Activated T-cell treated with anti-CD3 and anti-CD28 coated beads for 48 hours (primary cell): ENCODE measurements at regions not wholly inside any gene's neighbourhood (a gene's known extent, or its start where the extent isn't known, plus 50 kb on each side); places are given as distances from the start of the nearest gene placed in this dataset.

ENCODE experiments used
- DNase-seq: peaks from one replicate; pipeline ENCODE4 v3.0.0-alpha.2; 2020; ENCODE audit warnings: low read depth

DNA sequence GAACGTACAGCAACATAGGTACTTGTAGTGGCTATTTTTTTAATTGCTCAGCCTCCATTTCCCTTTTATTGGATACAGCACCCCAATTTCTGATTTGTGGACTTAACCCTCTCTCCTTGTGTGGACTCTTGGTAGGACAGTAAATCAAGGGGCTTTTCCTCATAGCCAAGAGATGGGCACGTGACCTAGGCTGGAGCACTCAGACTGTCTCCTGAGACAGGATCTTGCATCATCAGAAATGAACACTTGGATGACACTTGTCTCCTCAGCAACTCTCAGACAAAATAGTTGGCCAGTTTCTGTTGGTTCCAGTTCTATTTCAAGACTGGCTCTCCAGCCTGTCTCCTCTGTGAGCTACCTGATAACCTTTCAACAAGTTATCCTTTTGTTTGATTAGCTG, 112.9 kb upstream of the ZNF678 start:
- no peak for DNase-seq

DNA sequence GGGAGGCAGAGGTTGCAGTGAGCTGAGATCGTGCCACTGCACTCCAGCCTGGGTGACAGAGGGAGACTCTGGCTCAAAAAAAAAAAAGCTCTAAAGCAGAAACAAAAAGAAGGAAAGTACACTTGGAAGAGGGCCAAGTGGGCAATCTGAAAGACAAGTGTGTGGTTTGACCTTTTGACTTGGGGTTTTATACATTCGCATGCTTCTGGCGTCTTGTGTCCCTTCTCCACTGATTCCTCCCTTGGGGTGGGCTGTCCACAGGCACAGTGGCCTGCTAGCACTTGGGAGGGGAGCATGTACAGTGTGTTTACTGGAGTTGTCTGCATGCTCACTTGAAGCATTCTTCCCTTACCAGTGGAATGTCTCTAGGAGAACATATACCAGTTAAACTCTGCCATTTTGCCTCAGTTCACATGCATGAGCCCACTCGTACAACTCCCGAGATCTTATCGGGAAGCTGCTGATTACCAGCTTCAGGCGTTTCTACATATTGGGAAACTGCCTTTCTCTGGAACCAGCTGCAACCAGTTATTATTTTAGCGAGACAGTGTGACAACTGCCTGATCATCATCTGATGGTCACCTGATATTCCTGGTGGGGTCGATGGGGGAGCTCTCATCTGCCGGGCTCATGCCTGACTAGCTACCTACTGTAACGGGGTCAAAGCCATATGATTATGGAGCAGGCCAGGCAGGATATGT, 113.5 kb upstream of the ZNF678 start:
- DNase-seq, result no peak

DNA sequence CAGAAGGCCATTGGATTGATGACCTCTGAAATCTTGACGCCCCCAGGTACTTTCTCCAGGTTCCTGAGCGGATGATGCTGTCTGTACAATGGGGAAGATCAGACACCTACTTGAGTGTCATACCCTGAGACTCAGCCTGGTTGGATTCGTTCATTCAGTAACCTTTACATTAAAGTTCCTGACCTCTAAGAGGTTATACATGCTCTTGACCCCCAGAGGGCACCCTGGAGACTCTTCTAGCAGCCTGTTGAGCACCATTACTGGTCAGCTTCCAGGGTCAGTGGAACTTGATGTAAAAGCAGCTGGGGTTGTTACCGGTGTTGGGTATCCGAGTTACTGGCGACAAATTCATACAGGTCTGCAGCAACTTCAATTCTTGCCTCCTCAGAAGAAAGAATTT, 114.3 kb upstream of the ZNF678 start:
- peak; percentile 10 for DNase-seq

DNA sequence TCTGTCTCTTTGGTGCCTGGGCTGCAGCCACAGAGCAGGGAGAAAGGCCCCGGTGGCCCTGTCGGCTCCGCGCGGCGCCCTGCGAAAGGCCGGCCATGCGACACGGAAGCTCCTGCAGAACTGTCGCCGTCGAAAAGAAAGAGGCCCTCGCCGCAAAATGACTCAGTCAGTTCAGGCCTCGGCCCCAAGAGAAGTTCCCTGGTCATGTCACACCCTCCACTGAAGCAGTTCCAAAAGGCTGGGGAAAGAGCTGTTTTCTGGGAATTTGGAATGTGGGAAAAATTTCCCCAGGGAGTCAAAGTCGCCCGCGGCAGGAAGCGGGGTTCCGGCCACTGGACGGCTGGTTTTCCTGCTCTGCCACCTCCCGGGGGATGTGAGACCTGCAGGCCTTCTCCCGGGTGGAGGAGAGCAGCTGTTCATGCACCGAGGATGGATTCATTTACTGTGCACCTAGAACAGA, 115.8 kb upstream of the ZNF678 start:
- no peak for DNase-seq

DNA sequence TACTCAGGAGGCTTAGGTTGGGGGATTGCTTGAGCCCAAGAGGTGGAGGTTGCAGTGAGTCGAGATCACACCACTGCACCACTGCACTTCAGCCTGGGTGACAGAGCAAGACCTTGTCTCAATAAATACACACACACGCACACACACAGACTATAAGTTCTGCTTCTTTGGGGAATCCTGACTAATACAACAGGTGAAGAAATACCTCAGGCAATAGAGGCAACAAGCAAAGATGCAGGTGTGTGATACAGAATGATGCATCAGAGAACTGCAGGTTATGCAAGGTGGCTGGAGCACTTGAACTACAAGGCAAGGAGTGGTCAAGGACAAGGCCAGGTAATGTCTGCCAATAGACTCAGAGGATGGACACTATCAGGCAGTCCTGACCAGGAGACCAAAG, 117.6 kb upstream of the ZNF678 start:
- no peak for DNase-seq

DNA sequence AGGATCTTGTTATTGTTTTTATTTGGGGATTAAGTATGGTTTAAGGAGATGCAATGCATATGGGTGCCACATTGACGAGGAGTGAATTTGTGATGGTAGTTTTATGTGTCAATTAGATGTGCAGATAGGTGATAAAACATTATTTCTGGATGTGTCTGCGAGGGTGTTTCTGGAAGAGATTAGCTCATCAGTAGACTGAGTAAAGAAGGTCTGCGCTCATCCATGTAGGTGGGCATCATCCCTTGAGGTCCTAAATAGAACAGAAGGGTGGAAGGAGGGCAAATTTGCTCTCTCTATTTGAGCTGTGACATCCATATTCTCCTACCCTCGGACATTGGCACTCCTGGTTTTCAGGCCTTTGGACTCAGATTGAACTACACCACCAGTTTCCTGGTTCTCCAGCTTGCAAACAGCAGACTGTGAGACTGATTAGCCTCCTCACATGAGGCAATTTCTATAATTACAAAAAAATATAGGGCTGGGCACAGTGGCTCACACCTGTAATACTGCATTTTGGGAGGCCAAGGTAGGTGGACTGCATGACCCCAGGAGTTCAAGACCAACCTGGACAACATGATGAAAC, 118.2 kb upstream of the ZNF678 start:
- DNase-seq, result no peak

DNA sequence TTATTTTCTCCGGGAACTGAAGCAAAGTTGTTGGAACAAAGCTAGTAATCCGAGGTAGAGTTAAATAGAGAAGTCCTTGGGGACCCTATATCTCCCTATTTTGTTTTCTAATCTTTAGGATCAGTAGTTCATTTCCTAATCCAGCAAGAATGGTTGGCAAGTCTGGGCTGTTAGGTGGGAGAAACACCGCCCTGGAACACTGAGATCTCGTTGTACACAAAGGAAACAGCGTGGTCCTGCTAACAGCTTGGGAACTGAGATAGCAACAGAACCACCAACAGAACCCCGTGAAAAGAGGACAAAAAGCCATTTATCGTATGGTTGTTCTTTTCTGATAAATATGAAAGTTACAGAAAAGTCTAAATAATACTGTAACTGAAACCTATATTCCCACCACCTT, 121.9 kb upstream of the CDC42BPA start:
- DNase-seq, result no peak

DNA sequence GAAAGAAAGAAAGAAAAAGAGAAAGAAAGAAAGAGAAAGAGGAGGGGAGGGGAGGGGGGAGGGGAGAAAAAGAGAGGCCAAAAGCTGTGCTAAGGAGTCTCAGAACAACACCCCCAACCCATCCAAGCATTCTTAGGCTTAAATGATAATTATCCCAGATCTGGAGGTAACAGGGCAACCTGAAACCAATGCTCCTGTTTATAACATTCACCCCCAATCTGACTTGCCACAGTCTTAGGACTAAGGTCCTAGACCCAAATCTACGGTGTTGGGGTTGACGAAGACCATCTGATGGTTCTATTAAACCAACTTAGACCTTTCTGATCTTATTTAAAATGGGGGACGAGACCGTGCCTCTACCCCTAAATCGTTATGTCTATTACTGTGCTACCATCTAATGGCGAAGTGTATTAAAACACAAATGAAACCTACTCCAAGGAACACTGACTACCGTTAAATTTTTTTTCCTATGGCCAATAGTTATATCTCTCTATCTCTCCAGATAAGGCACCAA, 119.3 kb upstream of the CDC42BPA start:
- DNase-seq, result no peak

DNA sequence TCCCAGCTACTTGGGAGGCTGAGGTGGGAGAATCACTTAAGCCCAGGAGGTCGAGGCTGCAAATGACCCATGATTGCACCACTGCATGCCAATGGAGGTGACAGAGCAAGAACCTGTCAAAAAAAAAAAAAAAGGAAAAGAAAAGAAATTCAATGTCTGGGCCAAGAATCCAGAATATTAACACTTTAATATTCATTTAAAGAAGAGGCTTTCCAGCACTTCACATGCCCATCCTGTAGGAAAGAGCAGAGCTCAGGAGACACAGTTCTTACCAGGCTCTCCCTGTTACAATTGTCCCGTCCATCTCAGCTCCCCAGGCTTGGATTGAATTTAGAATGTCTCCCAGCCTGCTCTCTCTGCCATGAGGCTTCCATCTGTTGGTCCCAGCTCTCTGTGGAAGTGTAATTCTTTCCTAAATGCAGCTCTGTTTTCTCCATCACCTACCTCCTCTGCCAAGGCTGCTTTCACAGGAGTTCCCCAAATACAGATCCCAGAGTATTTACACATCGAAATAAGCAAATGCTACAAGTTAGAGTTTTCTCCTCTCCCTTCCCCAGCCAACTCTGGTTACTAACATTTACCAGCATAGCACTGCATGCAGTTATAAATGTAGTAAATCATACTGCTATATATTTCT, 116.6 kb upstream of the CDC42BPA start:
- no peak for DNase-seq

DNA sequence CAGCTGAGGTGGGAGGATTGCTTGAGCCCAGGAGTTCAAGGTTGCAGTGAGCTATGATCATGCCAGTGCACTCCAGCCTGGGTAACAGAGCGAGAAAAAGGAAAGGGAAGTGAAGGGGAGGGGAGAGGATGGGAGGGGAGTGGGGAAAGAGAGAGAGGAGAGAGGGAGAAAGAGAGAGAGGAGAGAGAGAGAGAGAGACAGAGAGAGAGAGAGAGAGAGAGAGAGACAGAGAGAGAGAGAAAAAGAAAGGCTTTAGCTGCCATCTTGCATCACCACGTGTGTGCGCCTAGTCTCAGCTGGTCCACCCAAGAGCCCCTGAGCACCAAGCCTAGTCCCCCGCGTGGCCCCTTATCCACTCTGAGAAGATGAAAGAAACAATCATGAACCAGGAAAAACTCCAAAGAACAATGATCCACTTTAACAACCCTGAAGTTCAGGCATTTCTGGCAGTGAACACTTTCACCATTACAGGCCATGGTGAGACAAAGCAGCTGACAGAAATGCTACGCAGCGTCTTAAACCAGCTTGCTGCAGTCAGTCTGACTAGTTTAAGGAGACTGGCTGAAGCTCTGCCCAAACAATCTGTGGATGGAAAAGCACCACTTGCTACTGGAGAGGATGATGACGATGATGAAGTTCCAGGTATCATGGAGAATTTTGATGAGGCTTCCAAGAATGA, 115.5 kb upstream of the CDC42BPA start:
- no peak for DNase-seq

DNA sequence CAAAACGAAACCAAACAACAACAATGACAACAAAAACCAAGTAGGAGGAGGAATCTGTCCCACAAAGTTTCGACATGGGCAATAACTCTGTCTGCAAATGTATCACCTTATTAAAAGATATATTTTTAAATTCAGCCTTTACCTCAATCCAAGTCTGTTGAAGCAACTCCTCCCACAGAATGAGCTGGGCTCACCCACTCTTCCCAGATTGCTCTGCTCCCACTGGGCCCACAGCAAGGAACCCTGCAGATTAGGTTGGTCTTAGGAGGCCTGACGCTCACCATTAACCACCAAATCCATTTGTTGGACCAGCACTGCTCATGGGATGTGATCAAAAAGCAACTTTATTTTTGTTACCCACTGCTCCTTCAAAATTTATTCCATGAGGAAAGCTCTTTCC, 114.7 kb upstream of the CDC42BPA start:
- DNase-seq, result no peak

DNA sequence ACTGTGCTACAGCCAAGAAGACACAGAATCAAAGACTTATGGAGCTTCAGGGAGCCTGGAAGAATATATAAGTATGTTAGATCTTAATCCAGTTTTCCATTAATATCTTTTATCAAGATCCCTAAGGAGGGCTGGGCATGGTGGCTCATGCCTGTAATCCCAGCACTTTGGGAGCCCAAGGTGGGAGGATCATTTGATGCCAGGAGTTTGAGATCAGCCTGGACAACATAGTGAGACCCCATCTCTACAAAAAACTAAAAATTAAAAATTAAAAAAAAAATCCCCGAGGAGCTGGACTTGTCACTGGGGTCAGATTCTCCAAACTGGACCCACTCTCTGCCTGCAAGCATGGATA, 113.9 kb upstream of the CDC42BPA start:
- no peak for DNase-seq

DNA sequence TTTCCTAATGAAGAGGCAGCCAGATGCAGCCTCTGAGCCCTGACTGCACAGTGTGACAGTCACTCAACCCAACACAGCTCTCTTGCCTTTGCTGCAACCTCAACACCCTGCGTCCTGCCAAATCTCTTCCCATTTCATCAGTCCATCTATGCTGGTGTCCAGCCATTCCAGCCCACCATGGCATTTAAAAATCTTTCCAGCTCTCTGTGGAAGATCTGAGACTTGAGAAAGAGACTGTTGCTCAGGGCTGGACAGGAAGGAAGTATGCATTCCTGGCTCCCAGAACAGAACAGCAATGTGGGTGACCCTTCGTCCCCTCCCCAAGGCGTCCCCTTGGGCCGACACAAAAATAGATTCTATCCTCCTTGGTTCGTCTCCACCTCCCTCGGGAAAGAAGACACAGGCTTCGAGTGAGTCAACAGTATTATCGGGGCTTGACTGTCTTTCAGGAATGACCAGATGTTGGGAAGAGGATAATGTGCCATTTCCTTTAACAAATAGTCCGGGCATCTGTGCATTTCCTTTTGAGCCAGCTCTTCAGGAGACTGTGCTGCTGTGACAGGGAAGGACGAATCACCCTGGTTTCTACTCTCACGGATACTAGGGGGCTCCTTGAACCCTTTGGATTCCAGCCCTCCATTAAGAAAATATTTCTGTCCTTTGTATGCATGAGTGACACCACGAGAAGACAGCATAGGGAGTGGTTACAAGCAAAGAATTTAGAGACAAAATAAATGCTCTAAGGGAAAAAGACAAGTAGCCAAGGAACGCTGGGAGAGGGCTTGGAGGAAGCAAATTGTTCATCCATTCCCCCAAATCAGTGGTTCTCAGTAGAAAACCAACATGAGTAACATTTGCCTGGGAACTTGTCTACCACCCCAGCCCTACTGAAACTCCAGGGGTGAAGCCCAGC, 111.4 kb upstream of the CDC42BPA start:
- DNase-seq, result no peak

DNA sequence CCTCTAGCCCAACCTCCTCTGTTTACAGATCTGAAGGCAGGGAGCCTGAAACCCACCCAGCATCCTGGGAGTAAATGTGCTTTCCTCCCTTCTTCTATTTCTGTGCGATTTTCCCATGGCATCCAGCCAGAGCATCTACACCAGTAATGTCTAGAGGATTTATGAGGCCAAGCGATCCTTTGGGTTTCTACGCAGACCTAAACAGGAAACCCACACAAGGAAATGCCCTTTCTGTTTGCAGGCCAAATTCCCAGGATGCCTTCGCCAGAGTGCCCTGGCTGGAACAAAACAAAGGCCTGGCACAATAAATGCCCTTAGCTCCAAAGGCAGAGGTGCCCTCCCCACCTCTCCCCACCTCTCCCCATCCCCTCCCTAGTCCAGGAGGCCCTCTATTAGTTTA, 110.5 kb upstream of the CDC42BPA start:
- DNase-seq, result no peak

DNA sequence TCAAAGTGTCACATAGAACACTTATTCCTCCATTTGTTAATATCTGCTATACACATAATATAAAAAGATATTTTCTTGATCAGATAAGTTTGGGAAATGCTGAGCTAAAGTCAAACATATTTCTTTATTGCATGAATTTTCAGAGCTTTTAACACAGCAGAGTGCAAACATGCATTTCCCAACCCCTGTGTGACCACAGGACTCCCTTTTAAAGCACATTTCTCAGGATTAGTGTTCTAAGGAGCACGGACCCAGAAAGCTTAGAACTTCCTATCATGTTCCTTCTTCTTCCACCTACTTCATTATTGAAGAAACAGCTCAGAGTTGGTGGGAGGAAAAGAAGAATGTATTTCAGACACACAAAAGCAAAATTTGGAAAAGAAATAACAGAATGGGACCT, 109.1 kb upstream of the CDC42BPA start:
- no peak for DNase-seq

DNA sequence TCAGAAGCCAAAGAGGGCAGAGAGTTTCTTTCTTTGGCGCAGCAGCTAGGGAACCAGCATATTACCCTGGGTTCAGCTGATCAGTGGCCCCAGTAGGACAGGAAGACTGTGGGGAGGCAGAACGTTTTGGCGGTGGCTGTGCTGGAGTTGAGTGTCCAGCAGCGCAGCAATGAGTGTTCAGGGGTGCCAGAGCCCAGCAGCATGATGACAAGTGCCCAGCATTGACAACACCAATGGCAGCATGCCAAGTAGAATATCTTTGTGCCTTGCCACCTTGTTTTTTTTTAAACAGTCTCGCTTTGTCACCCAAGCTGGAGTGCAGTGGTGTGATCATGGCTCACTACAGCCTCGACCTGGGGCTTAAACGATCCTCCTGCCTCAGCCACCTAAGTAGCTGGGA, 106.7 kb upstream of the CDC42BPA start:
- no peak for DNase-seq

DNA sequence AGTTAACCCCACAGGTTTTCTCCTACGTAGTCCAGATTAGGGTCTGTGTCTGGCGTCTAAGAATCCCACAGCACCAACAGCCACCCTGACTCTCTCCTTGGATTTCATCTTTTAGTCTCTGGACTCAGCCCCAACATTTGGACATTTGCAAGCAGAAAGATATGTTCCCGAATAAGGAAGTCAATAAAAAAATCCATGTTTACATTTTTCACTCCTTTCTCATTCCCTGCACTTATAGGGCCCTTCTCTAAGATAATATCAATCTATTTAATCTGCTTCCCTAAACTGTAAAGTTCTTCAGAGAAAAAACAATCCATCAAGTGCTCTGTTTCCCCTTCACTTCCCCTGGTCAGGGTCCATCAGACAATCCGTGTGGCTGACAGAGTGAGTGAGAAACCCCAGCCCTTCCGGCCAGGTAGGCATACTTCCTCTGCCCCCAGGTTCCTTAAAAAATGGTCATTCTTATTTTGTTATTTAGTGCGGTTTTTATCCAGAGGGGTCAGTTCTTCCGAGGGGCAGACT, 105.9 kb upstream of the CDC42BPA start:
- no peak for DNase-seq

DNA sequence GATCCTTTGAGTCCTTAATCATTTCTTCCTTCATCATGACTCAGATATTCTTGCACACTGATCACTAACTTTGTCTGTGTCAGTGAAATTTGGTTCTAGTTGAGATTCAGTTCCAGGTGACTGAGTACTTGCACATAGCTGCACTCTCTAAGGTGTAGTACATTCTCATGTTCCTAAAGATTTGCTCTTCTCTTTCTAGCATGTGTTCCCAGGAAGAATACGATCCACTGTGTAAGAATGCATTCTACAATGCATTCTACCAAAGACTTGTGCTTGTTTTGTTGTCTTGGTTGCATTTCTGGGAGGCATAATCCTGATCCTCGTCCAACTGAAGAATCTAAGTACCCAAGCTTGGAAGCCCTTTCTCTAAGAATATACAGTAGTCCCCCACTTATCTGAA, 104.3 kb upstream of the CDC42BPA start:
- DNase-seq, result no peak

DNA sequence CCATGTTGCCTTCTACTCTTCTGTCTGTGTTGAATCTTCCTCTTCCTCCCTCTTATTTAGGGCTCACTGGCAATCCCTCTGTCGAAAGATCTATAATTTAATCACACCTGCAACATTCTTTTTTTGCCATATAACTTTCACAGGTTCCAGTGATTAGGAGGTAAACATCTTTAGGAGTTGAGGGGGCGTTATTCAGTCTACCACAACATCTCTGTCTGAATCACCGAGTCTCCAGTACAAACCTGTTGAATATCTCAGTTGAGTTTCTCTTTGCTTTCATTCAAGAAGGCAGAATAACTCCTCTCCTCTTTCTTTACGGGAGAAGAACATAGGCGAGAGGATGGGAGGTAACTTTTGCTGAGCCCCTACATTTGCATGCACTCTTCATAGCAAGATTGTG, 101.9 kb upstream of the CDC42BPA start:
- no peak for DNase-seq

DNA sequence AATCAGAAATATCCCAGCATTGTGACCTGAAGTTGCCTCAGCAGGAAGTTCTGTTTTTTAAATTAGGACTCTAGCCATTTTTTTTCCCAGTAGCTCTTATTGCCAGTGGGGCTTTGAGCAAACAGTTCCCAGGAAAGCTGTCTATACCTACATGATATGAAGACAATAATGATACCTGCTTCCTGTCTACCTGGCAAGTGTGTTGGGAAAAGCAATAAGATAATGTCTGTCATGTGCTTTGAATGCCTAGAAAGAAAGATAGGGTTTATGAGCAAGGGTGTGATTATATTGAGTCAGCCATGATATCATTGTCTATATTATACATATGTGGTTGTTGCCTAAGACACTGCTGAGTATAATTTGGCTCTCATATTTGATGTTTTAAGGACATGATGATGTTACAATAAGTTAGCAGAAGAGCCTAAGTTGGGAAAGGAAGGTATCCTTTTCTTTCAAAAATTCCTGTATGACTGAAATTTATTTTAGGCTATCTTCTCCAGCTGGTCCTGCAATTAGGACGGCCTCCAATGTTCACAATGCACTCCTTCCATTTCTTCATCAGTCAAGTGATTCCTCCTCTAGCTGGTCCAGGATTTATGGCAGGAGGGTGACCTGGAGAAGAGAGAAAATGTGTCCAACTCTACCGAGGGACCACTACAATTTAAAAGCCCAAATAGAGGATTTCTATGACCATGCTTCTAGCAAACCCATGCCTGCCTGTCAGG, 99.6 kb upstream of the CDC42BPA start:
- DNase-seq, result no peak
